T-helper 2 cell treated with Interferon-gamma antibody and Interleukin-4, amounts not matched to agents 5 μg/mL and 100 μg/mL, for 36 hours (primary cell): ENCODE measurements at regions not wholly inside any gene's neighbourhood (a gene's known extent, or its start where the extent isn't known, plus 50 kb on each side); places are given as distances from the start of the nearest gene placed in this dataset.
"Not testable (repeated sequence)": the region's sequence is repeated elsewhere in the genome, so short reads cannot be mapped to it uniquely, and the experiment has no call there.

Source experiments
- DNase-seq: peaks from one replicate; pipeline ENCODE4 v3.0.0; 2021; ENCODE audit warnings: low spot score
- H3K27ac Mint-ChIP-seq: one replicate; pipeline ENCODE4 v1.8.0; 2021; ENCODE audit warnings: mild to moderate bottlenecking, mixed read lengths
- H3K27me3 Mint-ChIP-seq: one replicate; pipeline ENCODE4 v1.8.0; 2021; ENCODE audit warnings: low read depth, mixed read lengths
- H3K36me3 Mint-ChIP-seq: one replicate; pipeline ENCODE4 v1.8.0; 2021; ENCODE audit warnings: low read depth, mixed read lengths
- H3K4me1 Mint-ChIP-seq: one replicate; pipeline ENCODE4 v1.8.0; 2021; ENCODE audit warnings: low read depth, mixed read lengths
- H3K4me3 Mint-ChIP-seq: one replicate; pipeline ENCODE4 v1.8.0; 2022; ENCODE audit warnings: mild to moderate bottlenecking, moderate library complexity, mixed read lengths
- H3K9me3 Mint-ChIP-seq: one replicate; pipeline ENCODE4 v1.8.0; 2021; ENCODE audit warnings: mixed read lengths

DNA sequence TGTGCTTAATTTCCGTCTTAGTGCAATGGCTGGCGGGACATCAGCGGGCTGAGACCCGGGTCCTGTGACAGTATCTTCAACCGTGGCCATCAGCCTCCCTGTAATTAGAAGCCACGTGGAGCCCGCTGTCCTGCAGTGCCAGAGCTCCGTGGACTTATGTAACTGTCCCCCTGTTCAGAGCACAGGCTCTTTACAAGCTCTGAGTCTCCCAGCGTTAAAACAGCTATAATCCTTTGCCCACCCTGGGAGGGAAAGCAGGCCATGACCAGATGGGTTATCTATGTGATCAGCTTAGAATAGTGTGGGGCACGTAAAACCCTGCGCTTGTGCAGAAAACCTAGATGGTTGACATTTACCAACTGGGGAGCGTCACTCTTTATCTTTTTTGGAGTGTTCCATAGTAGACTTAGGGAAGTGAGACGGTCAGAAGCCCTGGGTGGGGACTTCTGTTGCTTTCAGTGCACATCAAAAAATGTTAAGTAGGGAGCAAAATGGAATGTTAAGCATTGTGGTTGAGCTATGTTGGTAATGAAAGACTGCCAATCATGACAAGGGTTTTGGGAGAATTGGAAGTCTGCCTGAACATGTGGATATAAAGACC lies 103.5 kb upstream of the CADM1 start:
- no peak overlapping the region for H3K27ac Mint-ChIP-seq
- no peaks in the 10 kb centered on the region for H3K36me3 Mint-ChIP-seq
- no peaks in the 10 kb centered on the region for H3K4me1 Mint-ChIP-seq
- H3K4me3 Mint-ChIP-seq = no peak overlapping the region
- H3K9me3 Mint-ChIP-seq = no peaks in the 10 kb centered on the region
- H3K27me3 Mint-ChIP-seq = no peaks in the 10 kb centered on the region
- DNase-seq = no peak

DNA sequence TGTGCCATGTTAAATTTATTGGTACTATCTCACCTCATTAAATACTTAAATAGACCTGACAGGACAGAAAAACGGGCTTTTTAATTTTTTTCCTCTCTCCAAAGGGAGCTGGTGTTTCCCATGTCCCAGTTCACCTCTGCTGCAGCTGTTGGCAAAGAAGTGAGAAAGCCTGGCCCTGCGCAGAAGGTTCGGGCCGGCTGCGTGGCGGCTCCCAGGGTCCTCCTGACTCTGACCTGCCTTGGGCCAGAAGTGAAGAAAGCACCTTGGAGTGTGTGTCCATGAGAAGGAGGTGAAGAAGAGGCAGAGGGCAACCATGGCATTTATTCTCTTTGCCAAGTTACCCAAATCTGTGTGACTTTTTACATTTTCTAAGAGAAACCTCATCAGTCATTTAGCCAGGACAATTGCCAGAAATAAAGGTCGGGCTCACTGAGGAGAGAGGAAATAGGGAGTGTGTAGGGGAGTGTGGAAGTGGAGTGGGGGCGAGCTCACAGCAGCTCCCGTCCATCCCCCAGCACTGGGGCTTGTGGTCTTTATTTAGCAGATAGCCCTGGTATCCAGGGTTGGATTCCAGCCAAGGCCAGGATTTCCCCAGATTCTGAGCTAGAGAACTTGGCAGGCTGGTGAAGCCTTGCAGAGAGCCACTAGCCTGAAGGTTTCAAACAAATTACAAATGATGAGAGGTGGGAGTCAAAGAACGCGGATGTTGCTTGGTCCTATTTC lies 102.4 kb upstream of the CADM1 start:
- Mint-ChIP-seq H3K9me3 (no peaks in the 10 kb centered on the region), H3K27me3 (no peaks in the 10 kb centered on the region), H3K4me1 (no peaks in the 10 kb centered on the region), H3K4me3 (no peak overlapping the region), H3K36me3 (no peaks in the 10 kb centered on the region), H3K27ac (no peak overlapping the region)
- no peak for DNase-seq

DNA sequence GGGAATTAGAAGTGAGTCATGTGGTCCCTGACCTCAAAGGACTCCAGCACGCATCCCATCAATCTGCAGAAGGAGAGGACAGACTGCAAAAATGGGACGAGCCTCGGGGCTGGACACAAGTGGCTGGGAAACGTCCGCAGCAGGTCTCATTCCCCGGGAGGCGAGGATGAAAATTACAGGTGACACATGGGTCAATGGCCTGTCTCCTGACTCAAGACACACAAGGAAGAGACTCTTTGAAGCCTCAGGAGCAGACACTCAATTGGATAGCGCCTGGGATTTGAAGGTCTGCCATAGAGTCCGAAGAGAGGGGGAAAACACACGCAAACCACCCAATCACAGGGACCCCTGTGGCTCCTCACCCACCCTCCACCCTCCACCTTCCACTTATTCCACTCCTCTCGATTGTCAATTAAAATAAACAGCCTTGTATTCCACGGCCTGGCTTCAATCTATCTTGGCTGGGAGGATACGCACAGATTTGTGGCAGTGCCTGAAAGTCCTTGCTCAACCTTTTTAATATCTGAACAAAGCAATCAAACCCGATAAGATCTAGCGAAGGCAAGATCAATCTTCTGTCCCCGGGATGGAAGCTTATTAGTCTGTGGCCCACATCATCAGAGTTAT lies 101.8 kb upstream of the CADM1 start:
- no peak overlapping the region for H3K4me3 Mint-ChIP-seq
- H3K4me1 Mint-ChIP-seq = no peaks in the 10 kb centered on the region
- H3K9me3 Mint-ChIP-seq = no peaks in the 10 kb centered on the region
- no peaks in the 10 kb centered on the region for H3K36me3 Mint-ChIP-seq
- no peak overlapping the region for H3K27ac Mint-ChIP-seq
- no peak for DNase-seq
- H3K27me3 Mint-ChIP-seq = no peaks in the 10 kb centered on the region

DNA sequence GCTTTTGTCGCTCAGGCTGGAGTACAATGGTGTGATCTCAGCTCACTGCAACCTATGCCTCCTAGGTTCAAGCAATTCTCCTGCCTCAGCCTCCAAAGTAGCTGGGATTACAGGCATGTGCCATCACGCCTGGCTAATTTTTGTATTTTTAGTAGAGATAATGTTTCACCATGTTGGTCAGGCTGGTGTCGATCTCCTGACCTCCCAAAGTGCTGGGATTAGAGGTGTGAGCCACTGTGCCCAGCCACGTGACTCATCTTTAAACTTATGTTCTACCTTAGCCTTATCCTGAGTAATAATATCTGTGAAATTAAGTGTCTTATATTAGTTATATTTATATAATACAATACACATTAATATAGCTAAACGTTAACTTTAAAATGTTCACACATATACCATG lies 101.2 kb upstream of the CADM1 start:
- not testable (repeated sequence) for H3K9me3 Mint-ChIP-seq, H3K4me1 Mint-ChIP-seq, H3K36me3 Mint-ChIP-seq, DNase-seq, H3K27ac Mint-ChIP-seq, H3K27me3 Mint-ChIP-seq, H3K4me3 Mint-ChIP-seq

DNA sequence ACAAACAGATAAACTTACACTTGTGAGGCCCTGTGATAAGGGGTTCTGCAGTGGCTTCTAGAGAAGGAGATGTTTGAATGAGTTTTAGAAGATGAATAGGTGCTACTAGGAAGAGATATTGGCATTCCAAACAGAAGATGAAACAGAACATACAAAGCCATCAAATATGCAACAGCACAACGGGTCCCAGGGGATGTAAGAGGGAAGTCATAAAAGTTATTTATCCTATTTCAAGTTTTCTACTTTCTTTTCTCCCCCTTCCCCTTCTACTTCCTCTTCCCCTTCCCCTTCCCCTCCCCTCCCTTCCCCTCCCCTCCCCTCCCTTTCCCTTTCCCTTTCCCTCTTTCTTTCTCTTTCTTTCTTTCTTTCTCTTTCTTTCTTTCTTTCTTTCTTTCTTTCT lies 94.9 kb upstream of the CADM1 start:
- H3K27me3 Mint-ChIP-seq = no peaks in the 10 kb centered on the region
- no peaks in the 10 kb centered on the region for H3K36me3 Mint-ChIP-seq
- no peaks in the 10 kb centered on the region for H3K9me3 Mint-ChIP-seq
- H3K4me3 Mint-ChIP-seq = no peak overlapping the region
- H3K27ac Mint-ChIP-seq = no peak overlapping the region
- no peak for DNase-seq
- no peaks in the 10 kb centered on the region for H3K4me1 Mint-ChIP-seq

DNA sequence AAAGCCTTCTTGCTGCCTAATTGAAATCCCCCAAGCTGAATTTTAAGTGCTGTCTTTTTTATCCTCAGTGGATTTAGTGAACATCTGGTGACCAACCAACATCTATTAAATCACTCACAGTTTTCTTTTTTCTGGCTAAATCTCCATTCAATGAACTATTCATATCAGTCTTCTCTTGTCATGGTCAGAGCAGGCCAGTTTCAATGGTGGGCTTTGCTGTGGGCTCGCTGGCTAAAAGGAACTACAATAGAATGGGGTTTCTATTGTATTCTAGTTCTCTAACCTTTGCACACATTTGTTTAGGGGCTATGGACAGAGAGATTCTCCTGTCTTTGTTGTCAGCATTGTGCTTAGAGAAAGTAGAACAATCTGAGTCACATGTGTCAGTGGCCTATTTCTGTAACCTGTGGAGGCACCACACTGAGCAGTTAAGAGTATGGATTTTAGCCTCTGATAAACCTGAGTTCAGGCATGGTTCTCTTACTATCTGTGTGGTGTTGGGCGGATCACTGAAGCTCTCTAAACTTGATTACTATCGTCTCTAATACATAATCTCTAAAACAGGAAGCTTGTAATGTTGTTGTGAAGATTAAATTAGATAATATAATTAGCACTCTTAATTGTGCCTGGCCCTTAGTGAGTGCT lies 94.2 kb upstream of the CADM1 start:
- H3K9me3 Mint-ChIP-seq = no peaks in the 10 kb centered on the region
- DNase-seq = no peak
- H3K27me3 Mint-ChIP-seq = no peaks in the 10 kb centered on the region
- H3K4me1 Mint-ChIP-seq = no peaks in the 10 kb centered on the region
- H3K4me3 Mint-ChIP-seq = no peak overlapping the region
- no peaks in the 10 kb centered on the region for H3K36me3 Mint-ChIP-seq
- no peak overlapping the region for H3K27ac Mint-ChIP-seq

DNA sequence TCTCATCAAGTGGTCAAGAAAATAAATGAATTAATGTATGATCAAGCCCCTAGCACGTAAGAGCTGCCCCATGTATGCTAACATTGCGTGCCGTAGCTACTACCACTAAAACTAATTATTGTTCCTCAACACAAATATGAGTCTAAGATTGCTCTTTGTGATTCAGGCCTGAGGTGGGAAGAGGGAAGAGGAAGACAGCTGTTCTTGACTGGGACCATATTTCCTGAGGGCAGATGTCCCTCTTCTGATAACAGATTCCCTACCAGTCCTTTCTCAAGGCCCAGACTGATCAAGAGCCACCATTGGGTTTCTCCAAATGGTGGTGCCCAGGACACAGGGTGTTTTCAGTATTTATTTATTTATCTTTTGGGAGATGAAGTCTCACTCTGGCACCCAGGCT lies 87.2 kb upstream of the CADM1 start:
- H3K27me3 Mint-ChIP-seq = no peaks in the 10 kb centered on the region
- no peak overlapping the region for H3K27ac Mint-ChIP-seq
- no peak for DNase-seq
- no peaks in the 10 kb centered on the region for H3K36me3 Mint-ChIP-seq
- no peak overlapping the region for H3K4me3 Mint-ChIP-seq
- H3K9me3 Mint-ChIP-seq = no peaks in the 10 kb centered on the region
- H3K4me1 Mint-ChIP-seq = no peaks in the 10 kb centered on the region

DNA sequence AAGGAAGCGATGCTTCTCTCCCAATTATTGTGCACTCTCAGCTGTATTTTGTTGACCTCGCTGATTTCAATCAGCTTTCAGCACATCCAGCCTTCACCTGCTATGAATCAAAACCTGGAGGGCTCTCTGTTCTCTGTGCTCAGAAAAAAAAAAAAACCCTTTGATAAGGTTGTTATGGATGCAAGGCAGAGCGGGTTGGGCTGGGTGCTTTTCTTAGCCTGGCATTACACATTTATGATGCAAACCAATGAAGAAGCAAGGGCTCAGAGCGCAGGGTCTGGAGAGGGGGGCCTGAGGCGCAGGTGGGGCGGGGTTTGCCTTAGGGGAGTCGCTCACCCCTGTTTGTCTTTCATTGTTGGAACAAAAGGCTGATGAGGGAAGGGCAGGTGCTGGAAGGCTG lies 86.0 kb upstream of the CADM1 start:
- no peaks in the 10 kb centered on the region for H3K36me3 Mint-ChIP-seq
- no peak for DNase-seq
- no peaks in the 10 kb centered on the region for H3K9me3 Mint-ChIP-seq
- H3K4me3 Mint-ChIP-seq = no peak overlapping the region
- no peaks in the 10 kb centered on the region for H3K4me1 Mint-ChIP-seq
- no peaks in the 10 kb centered on the region for H3K27me3 Mint-ChIP-seq
- no peak overlapping the region for H3K27ac Mint-ChIP-seq

DNA sequence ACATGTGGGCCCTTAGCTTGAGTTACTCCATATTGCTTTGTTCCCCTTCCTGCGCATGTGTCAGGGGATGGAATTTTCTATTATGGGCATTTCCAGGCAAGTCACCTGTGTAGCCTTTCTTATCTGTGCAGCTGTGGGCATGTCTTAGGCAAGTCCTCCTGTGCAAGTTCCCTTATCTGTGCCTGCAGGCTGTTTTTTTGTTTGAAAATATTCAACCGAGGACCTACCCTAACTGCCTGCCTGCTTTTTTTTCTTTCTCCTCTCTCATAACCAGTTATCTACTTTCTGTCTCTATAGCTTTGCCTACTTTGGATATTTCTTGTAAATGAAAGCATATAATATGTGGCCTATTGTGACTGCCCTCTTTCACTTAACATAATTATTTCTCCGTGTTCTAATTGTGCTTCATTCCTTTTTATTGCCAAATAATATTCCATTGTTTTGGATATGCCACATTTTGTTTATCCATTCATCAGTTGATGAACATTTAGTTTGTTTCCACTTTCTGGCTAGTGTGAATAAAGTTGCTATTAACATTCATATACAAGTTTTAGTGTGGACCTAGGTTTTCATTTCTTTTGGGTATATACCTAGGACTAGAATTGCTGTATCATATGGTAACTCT lies 83.6 kb upstream of the CADM1 start:
- Mint-ChIP-seq H3K27ac (no peak overlapping the region), H3K4me3 (no peak overlapping the region), H3K9me3 (no peaks in the 10 kb centered on the region), H3K36me3 (no peaks in the 10 kb centered on the region), H3K4me1 (no peaks in the 10 kb centered on the region), H3K27me3 (no peaks in the 10 kb centered on the region)
- DNase-seq = no peak

DNA sequence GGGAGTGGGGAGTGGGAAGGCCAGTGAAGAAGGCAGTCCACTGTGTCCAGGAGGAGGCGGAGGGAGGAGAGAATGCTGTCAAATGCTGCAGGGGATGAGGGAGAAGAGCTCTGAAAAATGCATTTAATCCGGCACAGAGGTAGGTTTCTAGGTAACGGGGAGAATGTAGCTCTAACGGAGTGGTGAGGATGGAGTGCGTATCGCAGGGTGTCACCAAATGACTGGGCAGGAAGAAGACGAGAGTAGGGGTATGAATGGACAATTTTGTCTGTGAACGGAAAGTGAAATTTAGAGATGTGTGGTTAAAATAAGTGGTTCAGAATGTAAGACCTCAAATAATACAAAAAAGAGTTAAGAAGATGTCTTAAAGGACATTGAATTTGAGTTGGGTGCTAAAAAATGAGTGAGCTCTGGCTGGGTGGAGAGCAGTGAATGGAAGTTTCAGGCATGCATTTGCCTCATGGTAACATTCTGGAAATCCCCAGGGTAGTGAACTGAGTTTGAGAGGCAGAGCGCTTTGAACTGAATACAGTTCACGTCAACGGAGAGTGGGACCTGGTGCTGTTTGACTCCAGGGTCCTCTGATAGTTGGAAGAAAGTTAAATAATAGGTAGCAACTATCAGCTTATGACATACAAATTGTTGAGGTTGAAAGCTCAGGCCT lies 81.3 kb upstream of the CADM1 start:
- no peak overlapping the region for H3K27ac Mint-ChIP-seq
- H3K9me3 Mint-ChIP-seq = no peaks in the 10 kb centered on the region
- DNase-seq = no peak
- H3K27me3 Mint-ChIP-seq = no peaks in the 10 kb centered on the region
- no peaks in the 10 kb centered on the region for H3K36me3 Mint-ChIP-seq
- H3K4me3 Mint-ChIP-seq = no peak overlapping the region
- H3K4me1 Mint-ChIP-seq = no peaks in the 10 kb centered on the region

DNA sequence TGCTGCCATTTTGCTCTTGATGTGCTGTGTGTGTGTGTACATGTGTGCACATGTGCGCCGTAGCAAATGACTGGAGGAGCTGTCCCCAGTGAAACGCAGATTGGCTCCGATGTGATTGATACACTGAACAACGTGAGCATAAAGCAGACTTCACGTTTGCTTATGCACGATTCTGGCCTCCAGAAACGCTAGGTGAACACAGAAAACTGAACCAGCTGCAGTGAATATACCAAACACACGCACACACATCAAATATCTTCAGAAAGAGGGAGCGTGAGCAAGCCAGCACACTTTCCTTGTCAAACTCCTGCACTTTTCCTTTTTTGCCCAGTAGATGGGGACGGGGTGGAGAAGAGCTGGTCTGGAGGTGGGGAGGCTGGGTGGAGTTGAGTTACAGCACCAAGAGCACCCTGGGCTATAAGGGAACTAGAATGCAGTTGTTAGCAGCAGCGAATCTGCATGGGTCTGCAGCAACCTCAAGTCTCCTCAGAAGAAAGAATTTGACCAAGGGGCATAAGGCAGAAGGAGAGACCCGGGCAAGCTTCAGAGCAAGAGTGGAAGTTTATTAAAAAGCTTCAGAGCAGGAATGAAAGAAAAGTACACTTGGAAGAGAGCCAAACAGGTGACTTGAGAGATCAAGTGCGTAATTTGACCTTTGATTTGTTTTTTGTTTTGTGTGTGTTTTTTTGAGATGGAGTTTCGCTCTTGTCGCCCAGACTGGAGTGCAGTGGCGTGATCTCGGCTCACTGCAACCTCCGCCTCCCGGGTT lies 77.8 kb upstream of the CADM1 start:
- Mint-ChIP-seq H3K36me3 (no peaks in the 10 kb centered on the region), H3K4me3 (no peak overlapping the region), H3K4me1 (no peaks in the 10 kb centered on the region), H3K27ac (no peak overlapping the region), H3K9me3 (no peaks in the 10 kb centered on the region), H3K27me3 (no peaks in the 10 kb centered on the region)
- DNase-seq = no peak

DNA sequence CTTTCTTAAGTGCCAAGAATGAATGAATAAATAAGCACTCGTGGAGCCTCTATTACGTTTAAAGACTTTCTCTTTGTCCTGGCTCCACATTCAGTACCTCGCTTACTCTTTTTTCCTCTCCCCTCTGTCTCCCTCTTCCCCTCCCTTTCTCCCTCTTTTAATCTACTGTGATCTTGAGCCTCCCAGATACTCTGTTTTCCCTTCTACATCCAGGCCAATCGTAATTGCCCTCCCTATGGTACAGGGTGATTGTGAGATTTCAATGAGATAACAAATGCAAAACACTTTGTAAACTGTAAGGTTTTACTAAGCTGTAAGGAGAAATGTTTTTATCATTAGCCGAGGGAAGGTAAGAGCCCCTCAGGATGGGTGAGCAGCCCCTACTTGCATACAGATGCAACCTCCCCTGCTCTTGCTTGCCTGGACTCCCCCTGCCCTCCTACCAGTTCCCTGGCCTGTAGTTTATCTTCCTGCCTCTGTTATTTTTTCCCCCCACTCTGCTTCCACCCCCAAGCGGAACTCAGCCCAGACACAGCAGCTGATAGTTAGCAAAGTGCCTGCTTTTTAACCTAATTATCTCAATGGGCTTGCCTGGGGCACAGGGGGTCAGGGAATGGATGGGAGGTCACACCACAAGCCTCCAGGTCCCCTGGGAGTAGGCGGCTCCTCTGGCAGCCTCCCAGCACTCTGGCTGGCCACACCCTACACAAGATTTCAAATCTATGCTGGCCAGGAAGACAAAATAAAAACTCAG lies 76.9 kb upstream of the CADM1 start:
- no peaks in the 10 kb centered on the region for H3K27me3 Mint-ChIP-seq
- H3K27ac Mint-ChIP-seq = no peak overlapping the region
- no peaks in the 10 kb centered on the region for H3K9me3 Mint-ChIP-seq
- no peak overlapping the region for H3K4me3 Mint-ChIP-seq
- H3K4me1 Mint-ChIP-seq = no peaks in the 10 kb centered on the region
- DNase-seq = no peak
- H3K36me3 Mint-ChIP-seq = no peaks in the 10 kb centered on the region

DNA sequence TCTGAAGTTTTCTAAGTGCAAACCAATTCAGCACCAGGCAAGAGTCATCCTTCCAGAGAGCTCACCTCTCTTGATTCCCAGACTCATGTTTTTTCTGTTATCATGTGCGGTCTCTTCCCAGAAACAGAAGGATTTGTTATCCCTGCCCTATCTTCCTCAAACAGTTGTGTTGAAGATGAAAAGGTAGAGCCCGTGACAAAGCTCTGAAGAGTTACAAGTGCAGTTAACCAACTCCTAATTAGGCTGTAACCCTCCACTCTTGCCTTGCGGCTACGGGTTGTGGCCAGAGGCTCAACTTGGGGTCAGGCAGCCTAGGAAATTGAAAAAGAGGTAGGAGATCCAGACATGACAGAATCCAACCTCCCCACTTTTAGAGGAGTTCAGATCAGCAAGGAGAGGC lies 76.2 kb upstream of the CADM1 start:
- Mint-ChIP-seq H3K27ac (no peak overlapping the region), H3K36me3 (no peaks in the 10 kb centered on the region), H3K27me3 (no peaks in the 10 kb centered on the region), H3K4me3 (no peak overlapping the region), H3K4me1 (no peaks in the 10 kb centered on the region), H3K9me3 (no peaks in the 10 kb centered on the region)
- no peak for DNase-seq
